ENCODE measurements at regions not wholly inside any gene's neighbourhood (a gene's known extent, or its start where the extent isn't known, plus 50 kb on each side); places are given as distances from the start of the nearest gene placed in this dataset.
"Not testable (repeated sequence)": the region's sequence is repeated elsewhere in the genome, so short reads cannot be mapped to it uniquely, and the experiment has no call there.

DNA sequence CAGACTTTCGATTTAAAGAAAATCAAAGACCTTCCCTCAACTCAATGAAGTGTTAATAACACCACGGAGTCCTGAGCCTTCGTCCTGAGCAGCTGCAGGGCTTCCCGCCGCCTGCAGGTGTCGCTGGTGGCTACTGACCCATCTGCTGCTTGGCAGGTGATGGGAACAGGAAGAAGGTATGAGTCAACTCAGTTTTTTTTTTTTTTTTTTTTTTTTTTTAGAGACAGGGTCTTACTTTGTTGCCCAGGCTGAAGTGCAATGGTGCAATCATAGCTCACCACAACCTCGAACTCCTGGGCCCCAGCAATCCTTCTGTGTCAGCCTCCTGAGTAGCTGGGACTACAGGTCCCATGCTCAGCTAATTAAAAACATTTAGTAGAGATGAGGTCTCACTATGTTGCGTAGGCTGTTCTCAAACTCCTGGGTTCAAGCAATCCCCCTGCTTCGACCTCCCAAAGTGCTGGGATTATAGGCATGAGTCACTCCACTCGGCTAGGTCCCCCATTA is 185.7 kb upstream of the IL12B start:
- Histone ChIP-seq H3K27me3 (peaks cover 4% of the 10 kb centered on the region), H3K36me3 (no peaks in the 10 kb centered on the region), H3K27ac (no peak overlapping the region), H3K4me1 (ENCODE audit: control insufficient read depth in 1 of 2, insufficient read depth in 1 of 2, low read depth in 1 of 2, low read length in 1 of 2) (no peaks in the 10 kb centered on the region), H3K4me3 (ENCODE audit: low read depth in 1 of 2, low read length in 1 of 2) (no peak overlapping the region), H3K9me3 (no peaks in the 10 kb centered on the region)
- TF ChIP-seq, protein P1, sequence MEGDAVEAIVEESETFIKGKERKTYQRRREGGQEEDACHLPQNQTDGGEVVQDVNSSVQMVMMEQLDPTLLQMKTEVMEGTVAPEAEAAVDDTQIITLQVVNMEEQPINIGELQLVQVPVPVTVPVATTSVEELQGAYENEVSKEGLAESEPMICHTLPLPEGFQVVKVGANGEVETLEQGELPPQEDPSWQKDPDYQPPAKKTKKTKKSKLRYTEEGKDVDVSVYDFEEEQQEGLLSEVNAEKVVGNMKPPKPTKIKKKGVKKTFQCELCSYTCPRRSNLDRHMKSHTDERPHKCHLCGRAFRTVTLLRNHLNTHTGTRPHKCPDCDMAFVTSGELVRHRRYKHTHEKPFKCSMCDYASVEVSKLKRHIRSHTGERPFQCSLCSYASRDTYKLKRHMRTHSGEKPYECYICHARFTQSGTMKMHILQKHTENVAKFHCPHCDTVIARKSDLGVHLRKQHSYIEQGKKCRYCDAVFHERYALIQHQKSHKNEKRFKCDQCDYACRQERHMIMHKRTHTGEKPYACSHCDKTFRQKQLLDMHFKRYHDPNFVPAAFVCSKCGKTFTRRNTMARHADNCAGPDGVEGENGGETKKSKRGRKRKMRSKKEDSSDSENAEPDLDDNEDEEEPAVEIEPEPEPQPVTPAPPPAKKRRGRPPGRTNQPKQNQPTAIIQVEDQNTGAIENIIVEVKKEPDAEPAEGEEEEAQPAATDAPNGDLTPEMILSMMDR (IDR thresholded peaks at IDR 0.05), result peak; percentile 55

DNA sequence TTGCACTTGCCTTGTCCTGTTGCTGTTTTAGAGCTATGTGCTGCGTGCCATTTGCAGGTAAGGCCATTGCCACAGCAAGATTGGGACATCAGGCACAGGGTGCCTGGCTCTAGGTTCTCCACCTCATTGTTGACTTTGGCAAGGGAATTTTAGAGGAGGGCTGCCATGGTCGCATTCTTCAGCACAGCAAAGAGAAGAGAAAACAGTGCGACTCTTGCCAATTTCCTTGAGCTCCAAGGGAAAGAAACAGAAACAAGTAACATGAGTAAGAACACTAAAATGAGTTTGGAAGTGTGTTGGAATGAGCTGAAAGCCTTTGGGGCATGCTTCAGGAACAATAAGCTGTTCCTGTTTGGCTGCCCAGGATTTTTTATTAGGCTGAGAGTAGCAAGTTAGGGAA is 188.1 kb upstream of the IL12B start:
- Histone ChIP-seq H3K9me3 (no peaks in the 10 kb centered on the region), H3K36me3 (no peaks in the 10 kb centered on the region), H3K4me1 (ENCODE audit: control insufficient read depth in 1 of 2, insufficient read depth in 1 of 2, low read depth in 1 of 2, low read length in 1 of 2) (no peaks in the 10 kb centered on the region), H3K4me3 (ENCODE audit: low read depth in 1 of 2, low read length in 1 of 2) (no peak overlapping the region), H3K27me3 (peaks cover 4% of the 10 kb centered on the region), H3K27ac (no peak overlapping the region)
- TF ChIP-seq, protein P1 (IDR thresholded peaks at IDR 0.05), result no peak

DNA sequence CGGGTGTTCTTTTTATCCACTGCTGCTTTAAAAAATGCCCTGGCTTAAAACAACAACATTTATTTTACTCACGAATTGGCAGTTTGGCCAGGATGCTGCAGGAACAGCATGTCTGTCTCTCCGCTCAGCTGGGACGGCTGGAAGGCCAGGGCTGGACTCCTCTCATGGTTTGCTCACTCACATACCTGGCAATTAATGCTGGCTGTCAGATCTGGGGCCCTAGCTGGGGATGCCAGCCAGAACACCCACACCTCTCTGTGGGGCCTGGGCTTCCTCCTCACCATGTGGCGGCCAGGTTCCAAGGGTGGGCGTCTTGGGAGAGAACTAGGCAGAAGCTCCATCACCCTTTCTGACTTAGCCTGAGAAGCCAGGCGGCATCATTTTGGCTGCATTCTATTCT is 189.1 kb upstream of the IL12B start:
- H3K27ac ChIP-seq, result no peak overlapping the region
- H3K4me1 ChIP-seq (ENCODE audit: control insufficient read depth in 1 of 2, insufficient read depth in 1 of 2, low read depth in 1 of 2, low read length in 1 of 2), result no peaks in the 10 kb centered on the region
- TF ChIP-seq, protein P1 (IDR thresholded peaks at IDR 0.05), result no peak
- no peaks in the 10 kb centered on the region for H3K36me3 ChIP-seq
- H3K27me3 ChIP-seq, result peaks cover 4% of the 10 kb centered on the region
- no peak overlapping the region for H3K4me3 ChIP-seq (ENCODE audit: low read depth in 1 of 2, low read length in 1 of 2)
- no peaks in the 10 kb centered on the region for H3K9me3 ChIP-seq

DNA sequence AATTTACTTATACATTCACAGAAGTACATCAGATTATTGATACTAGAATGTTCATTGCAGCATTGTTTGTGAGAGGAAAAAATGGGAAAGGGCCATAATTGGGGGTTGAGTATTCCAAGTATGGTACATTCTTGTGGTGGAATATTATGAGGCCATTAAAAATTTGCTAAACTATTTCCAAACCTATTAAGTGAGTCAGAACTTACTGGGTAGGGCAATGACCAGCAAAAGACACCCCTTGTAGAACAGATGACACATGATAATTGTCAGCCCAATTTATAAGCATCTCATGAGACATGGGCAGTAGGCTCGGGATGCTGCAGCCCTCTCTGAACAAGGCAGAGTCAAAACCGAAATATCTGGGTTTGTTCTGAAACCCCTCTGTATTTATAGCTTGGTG is 192.6 kb upstream of the IL12B start:
- TF ChIP-seq, protein P1 (IDR thresholded peaks at IDR 0.05), result no peak
- no peaks in the 10 kb centered on the region for H3K9me3 ChIP-seq
- no peaks in the 10 kb centered on the region for H3K36me3 ChIP-seq
- no peak overlapping the region for H3K27ac ChIP-seq
- no peak overlapping the region for H3K4me3 ChIP-seq (ENCODE audit: low read depth in 1 of 2, low read length in 1 of 2)
- peaks cover 4% of the 10 kb centered on the region for H3K27me3 ChIP-seq
- H3K4me1 ChIP-seq (ENCODE audit: control insufficient read depth in 1 of 2, insufficient read depth in 1 of 2, low read depth in 1 of 2, low read length in 1 of 2), result no peaks in the 10 kb centered on the region

DNA sequence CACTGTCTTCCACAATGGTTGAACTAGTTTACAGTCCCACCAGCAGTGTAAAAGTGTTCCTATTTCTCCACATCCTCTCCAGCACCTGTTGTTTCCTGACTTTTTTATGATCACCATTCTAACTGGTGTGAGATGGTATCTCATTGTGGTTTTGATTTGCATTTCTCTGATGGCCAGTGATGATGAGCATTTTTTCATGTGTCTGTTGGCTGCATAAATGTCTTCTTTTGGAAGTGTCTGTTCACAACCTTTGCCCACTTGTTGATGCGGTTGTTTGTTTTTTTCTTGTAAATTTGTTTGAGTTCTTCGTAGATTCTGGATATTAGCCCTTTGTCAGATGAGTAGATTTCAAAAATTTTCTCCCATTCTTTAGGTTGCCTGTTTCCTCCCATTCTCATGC is 194.0 kb upstream of the IL12B start:
- not testable (repeated sequence) for H3K4me1 ChIP-seq (ENCODE audit: control insufficient read depth in 1 of 2, insufficient read depth in 1 of 2, low read depth in 1 of 2, low read length in 1 of 2); H3K4me3 ChIP-seq (ENCODE audit: low read depth in 1 of 2, low read length in 1 of 2); H3K27me3 ChIP-seq; H3K36me3 ChIP-seq; H3K27ac ChIP-seq; H3K9me3 ChIP-seq

DNA sequence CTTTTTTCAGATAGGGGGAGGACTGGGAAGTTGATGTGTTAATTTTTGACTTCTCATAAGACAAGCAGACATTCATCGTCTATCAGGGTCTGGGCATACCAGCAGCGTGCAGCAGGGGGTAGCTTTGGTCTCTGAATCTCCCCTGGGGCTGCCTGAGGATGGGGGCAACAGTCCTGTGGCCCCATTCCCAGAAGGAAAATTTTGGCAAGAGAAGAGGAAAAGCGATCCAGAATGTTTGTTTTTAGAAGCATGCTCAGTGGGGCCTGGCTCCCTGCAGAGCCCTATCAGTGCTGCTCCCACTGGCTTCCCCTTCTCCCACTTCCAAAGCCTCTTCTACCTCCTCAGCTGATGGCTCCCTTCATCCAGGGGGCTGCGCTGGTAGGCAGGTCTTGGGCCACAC is 194.8 kb upstream of the IL12B start:
- Histone ChIP-seq H3K27ac (no peak overlapping the region), H3K4me3 (ENCODE audit: low read depth in 1 of 2, low read length in 1 of 2) (no peak overlapping the region), H3K36me3 (no peaks in the 10 kb centered on the region), H3K9me3 (no peaks in the 10 kb centered on the region), H3K4me1 (ENCODE audit: control insufficient read depth in 1 of 2, insufficient read depth in 1 of 2, low read depth in 1 of 2, low read length in 1 of 2) (no peaks in the 10 kb centered on the region), H3K27me3 (no peaks in the 10 kb centered on the region)
- TF ChIP-seq, protein P1 (IDR thresholded peaks at IDR 0.05), result no peak
